ENCODE measurements at regions not wholly inside any gene's neighbourhood (a gene's known extent, or its start where the extent isn't known, plus 50 kb on each side); places are given as distances from the start of the nearest gene placed in this dataset.
A peak's percentile ranks its signal among the peaks of the same experiment; 100 is the strongest.

DNA sequence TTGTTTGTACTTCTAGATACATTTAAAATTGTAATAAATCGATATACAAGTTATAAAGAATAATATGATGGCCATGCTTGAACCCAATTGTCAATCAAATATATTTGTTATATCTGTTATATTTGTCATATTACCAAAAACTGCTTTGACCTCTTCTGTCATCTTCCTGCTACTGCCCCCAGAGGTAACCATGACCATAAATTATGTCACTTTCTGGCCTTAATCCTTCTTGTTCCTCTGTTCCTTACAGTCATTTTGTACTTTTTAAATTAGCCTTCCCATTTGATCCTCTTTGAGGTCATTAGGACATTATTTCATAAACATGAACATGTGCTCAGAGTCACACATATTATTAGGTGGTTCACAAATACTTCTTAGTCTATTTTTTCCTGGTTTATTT is 124.7 kb downstream of the HFE start:
- no peaks in the 10 kb centered on the region for H3K36me3 ChIP-seq
- no peaks in the 10 kb centered on the region for H3K4me1 ChIP-seq
- H3K27ac ChIP-seq: no peak overlapping the region
- no peaks in the 10 kb centered on the region for H3K27me3 ChIP-seq
- no peak overlapping the region for H3K4me3 ChIP-seq
- H3K9me3 ChIP-seq (replicated peaks): no peaks in the 10 kb centered on the region
- no peak for DNase-seq

GRCh38 chr6:26213334-26214075 is 126.3 kb downstream of the HFE start:
- no peaks in the 10 kb centered on the region for H3K27me3 ChIP-seq
- H3K4me1 ChIP-seq: no peaks in the 10 kb centered on the region
- no peaks in the 10 kb centered on the region for H3K36me3 ChIP-seq
- no peak overlapping the region for H3K4me3 ChIP-seq
- H3K27ac ChIP-seq: no peak overlapping the region
- DNase-seq: no peak
- H3K9me3 ChIP-seq (replicated peaks): no peaks in the 10 kb centered on the region

- H3K4me1 ChIP-seq: no peaks in the 10 kb centered on the region
- peak overlapping the region; percentile 53 for H3K4me3 ChIP-seq
- H3K36me3 ChIP-seq: no peaks in the 10 kb centered on the region
- no peak overlapping the region; the same call in 1 of the 2 replicates for H3K27ac ChIP-seq
- H3K27me3 ChIP-seq: no peaks in the 10 kb centered on the region
- no peak for DNase-seq
- no peaks in the 10 kb centered on the region for H3K9me3 ChIP-seq (replicated peaks)
Measured at GRCh38 chr6:26214803-26215584, 127.8 kb downstream of the HFE start.

GRCh38 chr6:26215585-26216358 is 128.5 kb downstream of the HFE start:
- peak; percentile 18 to 54 for DNase-seq
- H3K4me3 ChIP-seq: peak overlapping the region; percentile 53
- H3K9me3 ChIP-seq (replicated peaks): no peaks in the 10 kb centered on the region
- H3K27ac ChIP-seq: peak overlapping the region; percentile 14
- H3K27me3 ChIP-seq: no peaks in the 10 kb centered on the region
- H3K4me1 ChIP-seq: no peaks in the 10 kb centered on the region
- H3K36me3 ChIP-seq: no peaks in the 10 kb centered on the region

DNA sequence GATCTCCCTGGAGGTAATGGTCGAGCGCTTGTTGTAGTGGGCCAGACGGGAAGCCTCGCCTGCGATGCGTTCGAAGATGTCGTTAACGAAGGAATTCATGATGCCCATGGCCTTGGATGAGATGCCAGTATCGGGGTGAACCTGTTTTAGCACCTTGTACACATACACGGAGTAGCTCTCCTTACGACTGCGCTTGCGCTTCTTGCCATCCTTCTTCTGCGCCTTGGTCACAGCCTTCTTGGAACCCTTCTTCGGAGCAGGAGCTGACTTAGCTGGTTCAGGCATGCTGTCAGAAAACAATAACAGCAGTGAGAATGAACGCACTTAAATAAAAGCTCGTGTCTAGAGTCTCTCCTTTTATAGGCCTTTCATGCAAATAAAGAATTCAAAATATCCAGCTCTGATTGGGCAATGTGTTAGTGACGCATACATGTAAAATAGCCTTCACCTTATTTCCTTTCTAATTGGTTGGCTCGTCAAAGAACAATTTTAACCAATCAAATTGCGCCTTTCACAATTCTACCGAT is 129.2 kb downstream of the HFE start:
- peak overlapping the region; percentile 53 for H3K4me3 ChIP-seq
- no peaks in the 10 kb centered on the region for H3K27me3 ChIP-seq
- no peaks in the 10 kb centered on the region for H3K36me3 ChIP-seq
- no peaks in the 10 kb centered on the region for H3K4me1 ChIP-seq
- H3K27ac ChIP-seq: peak overlapping the region; percentile 52
- DNase-seq: peak; percentile 83 to 94
- no peaks in the 10 kb centered on the region for H3K9me3 ChIP-seq (replicated peaks)

- H3K9me3 ChIP-seq (replicated peaks): no peaks in the 10 kb centered on the region
- H3K27ac ChIP-seq: peak overlapping the region; percentile 52
- peak in 1 of 2 experiments; percentile 79 for DNase-seq
- H3K27me3 ChIP-seq: no peaks in the 10 kb centered on the region
- H3K4me1 ChIP-seq: no peaks in the 10 kb centered on the region
- H3K4me3 ChIP-seq: peak overlapping the region; percentile 53
- H3K36me3 ChIP-seq: no peaks in the 10 kb centered on the region
Measured at GRCh38 chr6:26216886-26217713, 129.9 kb downstream of the HFE start.

- Histone ChIP-seq H3K27me3 (no peaks in the 10 kb centered on the region), H3K4me3 (peak overlapping the region; percentile 53), H3K9me3 (replicated peaks) (no peaks in the 10 kb centered on the region), H3K27ac (peak overlapping the region; percentile 52), H3K36me3 (no peaks in the 10 kb centered on the region), H3K4me1 (0 out of 2 replicates have a peak, but pooled peaks cover 4% of the 10 kb centered on the region)
- peak; percentile 31 to 55 for DNase-seq
Measured at GRCh38 chr6:26217714-26218075, 130.5 kb downstream of the HFE start.

GRCh38 chr6:26218824-26219223 is 131.6 kb downstream of the HFE start:
- H3K27ac ChIP-seq: no peak overlapping the region
- 0 out of 2 replicates have a peak, but pooled peaks cover 4% of the 10 kb centered on the region for H3K4me1 ChIP-seq

GRCh38 chr6:26220145-26220970 is 133.1 kb downstream of the HFE start:
- Histone ChIP-seq H3K4me1 (0 out of 2 replicates have a peak, but pooled peaks cover 4% of the 10 kb centered on the region), H3K27me3 (no peaks in the 10 kb centered on the region), H3K9me3 (replicated peaks) (no peaks in the 10 kb centered on the region), H3K27ac (no peak overlapping the region), H3K4me3 (no peak overlapping the region), H3K36me3 (peaks cover 5% of the 10 kb centered on the region; the same call in 1 of the 2 replicates)
- DNase-seq: no peak

More at GRCh38 chr6:26218824-26219223, 131.6 kb downstream of the HFE start:
- Histone ChIP-seq H3K4me3 (no peak overlapping the region), H3K36me3 (no peaks in the 10 kb centered on the region), H3K9me3 (replicated peaks) (no peaks in the 10 kb centered on the region), H3K27me3 (no peaks in the 10 kb centered on the region)
- DNase-seq: no peak

DNA sequence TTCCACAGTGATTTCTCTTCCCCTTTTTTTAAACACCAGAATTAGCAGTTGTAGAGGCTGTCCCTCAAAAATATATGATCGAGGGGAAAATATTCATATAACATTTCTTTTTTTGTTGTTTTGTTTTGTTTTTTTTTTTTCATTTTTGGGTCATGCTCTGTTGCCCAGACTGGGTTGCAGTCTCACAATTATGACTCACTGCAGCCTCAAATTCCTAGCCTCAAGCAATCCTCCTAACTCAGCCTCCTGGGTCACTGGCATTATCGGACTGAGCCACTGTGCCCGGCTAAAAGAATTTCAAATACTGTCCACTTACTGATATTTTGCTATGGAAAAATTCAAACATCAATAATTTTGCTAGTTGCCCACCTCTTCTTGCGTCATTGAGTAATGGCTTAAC is 134.0 kb downstream of the HFE start:
- Histone ChIP-seq H3K4me1 (0 out of 2 replicates have a peak, but pooled peaks cover 4% of the 10 kb centered on the region), H3K9me3 (replicated peaks) (no peaks in the 10 kb centered on the region), H3K27ac (no peak overlapping the region), H3K36me3 (peaks cover 9% of the 10 kb centered on the region; the same call in 1 of the 2 replicates), H3K27me3 (no peaks in the 10 kb centered on the region), H3K4me3 (no peak overlapping the region)
- DNase-seq: no peak

DNA sequence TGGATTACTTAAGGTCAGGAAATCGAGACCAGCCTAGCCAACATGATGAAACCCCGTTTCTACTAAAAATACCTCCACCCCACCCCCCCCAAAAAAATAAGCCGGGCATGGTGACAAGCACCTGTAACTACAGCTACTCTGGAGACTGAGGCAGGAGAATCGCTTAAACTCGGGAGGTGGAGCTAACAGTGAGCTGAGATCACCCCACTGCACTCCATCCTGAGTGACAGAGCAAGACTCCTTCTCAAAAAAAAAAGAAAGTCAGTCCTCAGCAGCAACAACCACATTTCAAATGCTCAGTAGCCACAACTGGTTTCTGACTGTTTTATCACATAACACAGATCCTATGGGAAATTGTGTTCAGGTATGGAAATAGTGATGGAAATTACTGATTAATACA is 135.3 kb downstream of the HFE start:
- DNase-seq: peak in 1 of 2 experiments; percentile 21
- 0 out of 2 replicates have a peak, but pooled peaks cover 4% of the 10 kb centered on the region for H3K4me1 ChIP-seq
- H3K36me3 ChIP-seq: peaks cover 9% of the 10 kb centered on the region; the same call in 1 of the 2 replicates
- peak overlapping the region; percentile 70 for H3K4me3 ChIP-seq
- peak overlapping the region; percentile 94 for H3K27ac ChIP-seq
- H3K27me3 ChIP-seq: no peaks in the 10 kb centered on the region
- H3K9me3 ChIP-seq (replicated peaks): no peaks in the 10 kb centered on the region

GRCh38 chr6:26223228-26223627 is 136.0 kb downstream of the HFE start:
- Histone ChIP-seq H3K9me3 (replicated peaks) (no peaks in the 10 kb centered on the region), H3K4me1 (0 out of 2 replicates have a peak, but pooled peaks cover 4% of the 10 kb centered on the region), H3K27ac (peak overlapping the region; percentile 94), H3K36me3 (peaks cover 9% of the 10 kb centered on the region; the same call in 1 of the 2 replicates), H3K4me3 (peak overlapping the region; percentile 70), H3K27me3 (no peaks in the 10 kb centered on the region)
- DNase-seq: peak in 1 of 2 experiments; percentile 54
